HL-60 (cell line): ENCODE measurements at regions not wholly inside any gene's neighbourhood (a gene's known extent, or its start where the extent isn't known, plus 50 kb on each side); places are given as distances from the start of the nearest gene placed in this dataset.

ENCODE experiments used
- DNase-seq, 2 experiments: peaks; one replicate each; pipeline ENCODE4 v3.0.0-alpha.2; 2010 to 2020; ENCODE audit warnings: low read depth in 1 of 2, low spot score in 1 of 2
- H3K27ac ChIP-seq: fragments of 250-450 bp; sonication (Bioruptor Pico); replicated peaks from 2 replicates; pipeline ENCODE4 v1.5.1; 2020; ENCODE audit warnings: mild to moderate bottlenecking, moderate library complexity
- H3K27me3 ChIP-seq: fragments of 250-450 bp; sonication (Bioruptor Pico); 2 replicates; pipeline ENCODE4 v1.5.1; 2021; ENCODE audit warnings: mild to moderate bottlenecking, moderate library complexity; ENCODE audit not compliant: insufficient read depth, poor library complexity, severe bottlenecking
- H3K4me3 ChIP-seq: replicated peaks from 2 replicates; pipeline ENCODE4 v1.5.1; 2011; ENCODE audit warnings: mild to moderate bottlenecking, control low read depth, low read length; ENCODE audit not compliant: insufficient read depth
- GABPA ChIP-seq: IDR thresholded peaks from 2 replicates; pipeline ENCODE4 v1.6.1; 2012; ENCODE audit warnings: low read depth
- POLR2AphosphoS5 ChIP-seq: IDR thresholded peaks from 2 replicates; pipeline ENCODE4 v1.6.1; 2012; ENCODE audit warnings: low read depth
- SPI1 ChIP-seq: IDR thresholded peaks from 2 replicates; pipeline ENCODE4 v1.6.1; 2012; ENCODE audit warnings: low read depth, mild to moderate bottlenecking, borderline replicate concordance
- TF ChIP-seq, protein P1 (sequence below): IDR thresholded peaks from one replicate; pipeline ENCODE4 v1.5.1; 2011; ENCODE audit warnings: low read length, control low read depth, inconsistent platforms; ENCODE audit not compliant: insufficient read depth
- TF ChIP-seq, protein P2 (sequence below): IDR thresholded peaks from 2 replicates; pipeline ENCODE4 v1.6.1; 2012; ENCODE audit warnings: low read depth; ENCODE audit not compliant: insufficient replicate concordance

DNA sequence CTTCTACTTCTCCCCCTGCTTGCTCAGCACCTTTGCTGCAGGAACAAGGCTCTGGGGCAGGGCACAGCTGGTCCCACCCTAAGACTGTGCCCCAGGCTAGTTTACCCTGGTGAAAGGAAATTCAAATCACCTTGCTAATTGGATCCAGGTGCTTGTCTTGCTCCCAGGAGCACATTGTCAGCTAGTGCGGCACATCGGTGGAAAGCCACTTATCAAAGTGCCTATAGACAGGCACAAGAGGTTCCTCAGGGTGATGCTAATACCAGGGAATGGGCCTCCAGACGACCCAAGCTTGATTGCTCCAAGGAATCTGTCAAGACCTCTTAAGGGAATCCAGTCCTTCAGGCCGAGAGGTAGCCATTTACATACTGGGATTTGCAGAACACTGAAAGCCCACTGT lies 64.5 kb upstream of the PRPS1 start:
- DNase-seq, result no peak
- Histone ChIP-seq H3K4me3 (no peak overlapping the region), H3K27me3 (no peaks in the 10 kb centered on the region), H3K27ac (no peak overlapping the region)
- TF ChIP-seq, protein P1, sequence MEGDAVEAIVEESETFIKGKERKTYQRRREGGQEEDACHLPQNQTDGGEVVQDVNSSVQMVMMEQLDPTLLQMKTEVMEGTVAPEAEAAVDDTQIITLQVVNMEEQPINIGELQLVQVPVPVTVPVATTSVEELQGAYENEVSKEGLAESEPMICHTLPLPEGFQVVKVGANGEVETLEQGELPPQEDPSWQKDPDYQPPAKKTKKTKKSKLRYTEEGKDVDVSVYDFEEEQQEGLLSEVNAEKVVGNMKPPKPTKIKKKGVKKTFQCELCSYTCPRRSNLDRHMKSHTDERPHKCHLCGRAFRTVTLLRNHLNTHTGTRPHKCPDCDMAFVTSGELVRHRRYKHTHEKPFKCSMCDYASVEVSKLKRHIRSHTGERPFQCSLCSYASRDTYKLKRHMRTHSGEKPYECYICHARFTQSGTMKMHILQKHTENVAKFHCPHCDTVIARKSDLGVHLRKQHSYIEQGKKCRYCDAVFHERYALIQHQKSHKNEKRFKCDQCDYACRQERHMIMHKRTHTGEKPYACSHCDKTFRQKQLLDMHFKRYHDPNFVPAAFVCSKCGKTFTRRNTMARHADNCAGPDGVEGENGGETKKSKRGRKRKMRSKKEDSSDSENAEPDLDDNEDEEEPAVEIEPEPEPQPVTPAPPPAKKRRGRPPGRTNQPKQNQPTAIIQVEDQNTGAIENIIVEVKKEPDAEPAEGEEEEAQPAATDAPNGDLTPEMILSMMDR, result no peak
- TF ChIP-seq GABPA (no peak), POLR2AphosphoS5 (no peak), SPI1 (no peak)
- TF ChIP-seq, protein P2, sequence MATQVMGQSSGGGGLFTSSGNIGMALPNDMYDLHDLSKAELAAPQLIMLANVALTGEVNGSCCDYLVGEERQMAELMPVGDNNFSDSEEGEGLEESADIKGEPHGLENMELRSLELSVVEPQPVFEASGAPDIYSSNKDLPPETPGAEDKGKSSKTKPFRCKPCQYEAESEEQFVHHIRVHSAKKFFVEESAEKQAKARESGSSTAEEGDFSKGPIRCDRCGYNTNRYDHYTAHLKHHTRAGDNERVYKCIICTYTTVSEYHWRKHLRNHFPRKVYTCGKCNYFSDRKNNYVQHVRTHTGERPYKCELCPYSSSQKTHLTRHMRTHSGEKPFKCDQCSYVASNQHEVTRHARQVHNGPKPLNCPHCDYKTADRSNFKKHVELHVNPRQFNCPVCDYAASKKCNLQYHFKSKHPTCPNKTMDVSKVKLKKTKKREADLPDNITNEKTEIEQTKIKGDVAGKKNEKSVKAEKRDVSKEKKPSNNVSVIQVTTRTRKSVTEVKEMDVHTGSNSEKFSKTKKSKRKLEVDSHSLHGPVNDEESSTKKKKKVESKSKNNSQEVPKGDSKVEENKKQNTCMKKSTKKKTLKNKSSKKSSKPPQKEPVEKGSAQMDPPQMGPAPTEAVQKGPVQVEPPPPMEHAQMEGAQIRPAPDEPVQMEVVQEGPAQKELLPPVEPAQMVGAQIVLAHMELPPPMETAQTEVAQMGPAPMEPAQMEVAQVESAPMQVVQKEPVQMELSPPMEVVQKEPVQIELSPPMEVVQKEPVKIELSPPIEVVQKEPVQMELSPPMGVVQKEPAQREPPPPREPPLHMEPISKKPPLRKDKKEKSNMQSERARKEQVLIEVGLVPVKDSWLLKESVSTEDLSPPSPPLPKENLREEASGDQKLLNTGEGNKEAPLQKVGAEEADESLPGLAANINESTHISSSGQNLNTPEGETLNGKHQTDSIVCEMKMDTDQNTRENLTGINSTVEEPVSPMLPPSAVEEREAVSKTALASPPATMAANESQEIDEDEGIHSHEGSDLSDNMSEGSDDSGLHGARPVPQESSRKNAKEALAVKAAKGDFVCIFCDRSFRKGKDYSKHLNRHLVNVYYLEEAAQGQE, result no peak

DNA sequence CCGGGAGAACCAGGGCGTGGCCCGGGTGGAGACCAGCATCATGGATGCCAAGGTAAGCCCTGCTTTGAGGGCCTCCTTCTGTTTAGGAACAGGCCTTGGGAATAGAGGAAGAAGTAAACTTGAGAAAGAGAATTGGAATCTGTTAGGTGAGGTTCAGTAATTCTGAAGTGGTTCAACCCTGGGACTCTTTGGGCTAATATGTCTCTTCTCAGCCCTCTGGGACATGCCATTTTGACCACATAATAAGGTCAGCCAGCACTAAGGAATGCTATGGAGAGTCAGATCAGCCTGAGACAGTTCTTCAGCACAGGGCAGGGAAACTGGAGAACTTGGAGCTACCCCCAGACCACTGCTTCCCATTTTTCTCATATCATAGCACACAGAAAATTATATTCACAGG lies 63.3 kb upstream of the PRPS1 start:
- no peak for DNase-seq
- no peak overlapping the region for H3K27ac ChIP-seq

DNA sequence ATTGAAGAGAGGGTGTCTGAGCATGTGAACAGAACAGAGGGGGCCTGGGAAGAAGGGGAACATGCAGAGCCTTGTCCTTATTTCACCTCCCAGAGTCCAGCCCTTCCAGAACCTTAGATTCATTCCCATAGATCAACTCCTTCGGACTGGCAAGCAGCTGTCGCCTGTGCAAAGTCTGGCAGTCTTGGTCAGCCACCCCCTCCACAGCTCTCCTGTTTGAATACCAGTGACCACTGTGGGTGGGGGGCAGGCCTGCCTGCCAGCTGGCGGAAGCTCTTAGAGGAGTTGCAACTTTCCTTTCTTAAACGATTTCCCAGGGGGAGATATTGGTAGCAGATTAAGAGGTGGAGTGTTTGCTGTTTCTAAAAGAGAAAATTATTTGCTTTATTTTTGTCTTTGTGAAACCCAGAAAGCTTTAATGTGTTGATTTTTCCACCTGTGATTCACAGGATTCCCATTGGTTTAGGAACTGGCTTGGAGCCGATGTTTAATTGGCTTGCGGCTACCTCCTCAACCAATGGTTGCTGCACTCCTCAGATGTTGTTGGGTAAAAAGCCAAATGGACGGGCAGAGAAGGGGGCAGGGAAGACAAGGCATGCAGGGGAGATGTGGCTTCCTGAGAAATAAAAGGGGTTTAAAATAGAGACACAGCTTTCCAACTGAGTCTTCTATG lies 62.2 kb upstream of the PRPS1 start:
- no peak for DNase-seq
- Histone ChIP-seq H3K27me3 (no peaks in the 10 kb centered on the region), H3K4me3 (no peak overlapping the region), H3K27ac (no peak overlapping the region)
- TF ChIP-seq SPI1, result no peak
- TF ChIP-seq, protein P1, result no peak
- TF ChIP-seq, protein P2, result no peak
- TF ChIP-seq GABPA, result no peak
- TF ChIP-seq POLR2AphosphoS5, result no peak

More for the DNA sequence above, 63.3 kb upstream of the PRPS1 start:
- no peaks in the 10 kb centered on the region for H3K27me3 ChIP-seq
- TF ChIP-seq POLR2AphosphoS5, result no peak
- no peak for TF ChIP-seq SPI1
- TF ChIP-seq, protein P1, result no peak
- TF ChIP-seq, protein P2, result no peak
- TF ChIP-seq GABPA, result no peak
- no peak overlapping the region for H3K4me3 ChIP-seq
